ENCODE measurements at regions not wholly inside any gene's neighbourhood (a gene's known extent, or its start where the extent isn't known, plus 50 kb on each side); places are given as distances from the start of the nearest gene placed in this dataset.

- TF ChIP-seq CTCF (conservative IDR thresholded peaks at IDR 0.05; ENCODE audit: low read depth in 2 of 2): no peak
These were observed 442.6 kb downstream of the SHISA9 start (continued) for GRCh38 chr16:13344001-13344400.

- Mint-ChIP-seq H3K27me3 (ENCODE audit: insufficient read depth, low read depth, poor library complexity) (peaks cover 2% of the 10 kb centered on the region), H3K27ac (no peak overlapping the region), H3K36me3 (ENCODE audit: low read depth) (peaks cover 8% of the 10 kb centered on the region; the same call in 2 of the 3 replicates), H3K4me3 (no peak overlapping the region; the same call in 2 of the 3 replicates), H3K9me3 (no peaks in the 10 kb centered on the region), H3K4me1 (peaks cover 15% of the 10 kb centered on the region; the same call in 2 of the 3 replicates)
- H3K4me1 ChIP-seq (ENCODE audit: insufficient read depth): peaks cover 14% of the 10 kb centered on the region
- H3K36me3 ChIP-seq (ENCODE audit: insufficient read depth): peaks cover 19% of the 10 kb centered on the region; the same call in 1 of the 2 replicates
- H3K9me2 ChIP-seq (ENCODE audit: insufficient read depth): 0 out of 2 replicates have a peak, but pooled peaks cover 3% of the 10 kb centered on the region
- no peak overlapping the region for H3K27ac ChIP-seq (ENCODE audit: low read depth)
- no peaks in the 10 kb centered on the region for H4K20me1 ChIP-seq (replicated peaks; ENCODE audit: insufficient read depth)
- no peak overlapping the region for H3K4me2 ChIP-seq
- no peak overlapping the region for H2AFZ ChIP-seq
- TF ChIP-seq REST (IDR thresholded peaks at IDR 0.05; ENCODE audit: unreplicated experiment): no peak
- TF ChIP-seq POLR2AphosphoS5 (IDR thresholded peaks at IDR 0.05; ENCODE audit: low read depth): peak; percentile 8; the same call in 1 of the 2 replicates
- peak; percentile 37; the same call in 2 of the 3 replicates for ATAC-seq
- H3K79me2 ChIP-seq (replicated peaks; ENCODE audit: insufficient read depth): no peaks in the 10 kb centered on the region
- H3K4me3 ChIP-seq: no peak overlapping the region
- peak; percentile 69 for DNase-seq (ENCODE audit: low spot score)
- H3K27me3 ChIP-seq (ENCODE audit: insufficient read depth): no peaks in the 10 kb centered on the region
- peaks cover 18% of the 10 kb centered on the region for H3F3A ChIP-seq (replicated peaks; ENCODE audit: low read depth)
These were observed 447.0 kb downstream of the SHISA9 start for GRCh38 chr16:13348416-13348815.

- Histone ChIP-seq H2AFZ (no peak overlapping the region), H3K4me1 (ENCODE audit: insufficient read depth) (peaks cover 16% of the 10 kb centered on the region), H3F3A (replicated peaks; ENCODE audit: low read depth) (peaks cover 18% of the 10 kb centered on the region), H3K9me2 (ENCODE audit: insufficient read depth) (no peaks in the 10 kb centered on the region), H4K20me1 (replicated peaks; ENCODE audit: insufficient read depth) (no peaks in the 10 kb centered on the region), H3K27me3 (ENCODE audit: insufficient read depth) (no peaks in the 10 kb centered on the region), H3K27ac (ENCODE audit: low read depth) (0 out of 2 replicates have a peak overlapping the region, but pooled peaks have one; percentile 96), H3K4me3 (no peak overlapping the region), H3K36me3 (ENCODE audit: insufficient read depth) (peaks cover 28% of the 10 kb centered on the region; the same call in 1 of the 2 replicates), H3K79me2 (replicated peaks; ENCODE audit: insufficient read depth) (peaks cover 9% of the 10 kb centered on the region), H3K4me2 (no peak overlapping the region)
- Mint-ChIP-seq H3K9me3 (no peaks in the 10 kb centered on the region), H3K36me3 (ENCODE audit: low read depth) (peaks cover 17% of the 10 kb centered on the region), H3K4me3 (no peak overlapping the region), H3K4me1 (peaks cover 24% of the 10 kb centered on the region), H3K27me3 (ENCODE audit: insufficient read depth, low read depth, poor library complexity) (peaks cover 2% of the 10 kb centered on the region), H3K27ac (no peak overlapping the region)
- peak; percentile 3 for DNase-seq (ENCODE audit: low spot score)
- no peak for ATAC-seq
- TF ChIP-seq POLR2AphosphoS5 (IDR thresholded peaks at IDR 0.05; ENCODE audit: low read depth) (peak; percentile 55; the same call in 1 of the 2 replicates), CREB1 (CRISPR knock-in tag; IDR thresholded peaks at IDR 0.05; ENCODE audit: low read depth) (no peak), JUNB (IDR thresholded peaks at IDR 0.05; ENCODE audit: unreplicated experiment) (no peak)
These were observed 448.6 kb downstream of the SHISA9 start for GRCh38 chr16:13350000-13350399.
